Left lobe of liver (tissue), 2 donors: ENCODE measurements at regions not wholly inside any gene's neighbourhood (a gene's known extent, or its start where the extent isn't known, plus 50 kb on each side); places are given as distances from the start of the nearest gene placed in this dataset.
"Not testable (repeated sequence)": the region's sequence is repeated elsewhere in the genome, so short reads cannot be mapped to it uniquely, and the experiment has no call there.

ENCODE experiments used
- ATAC-seq: fragments of 200-7000 bp; cut with Tn5 transposase; one replicate; pipeline ENCODE4 v1.9.1; 2020; ENCODE audit warnings: mild to moderate bottlenecking, moderate library complexity
- DNase-seq: peaks from one replicate; pipeline ENCODE4 v3.0.0-alpha.2; 2020; ENCODE audit warnings: low spot score
- donor health status: DM: no; HTN: no; CAD: no; lungs with moderate emphysema.
- donor health status: DM: no; HTN: yes; CAD: no.

DNA sequence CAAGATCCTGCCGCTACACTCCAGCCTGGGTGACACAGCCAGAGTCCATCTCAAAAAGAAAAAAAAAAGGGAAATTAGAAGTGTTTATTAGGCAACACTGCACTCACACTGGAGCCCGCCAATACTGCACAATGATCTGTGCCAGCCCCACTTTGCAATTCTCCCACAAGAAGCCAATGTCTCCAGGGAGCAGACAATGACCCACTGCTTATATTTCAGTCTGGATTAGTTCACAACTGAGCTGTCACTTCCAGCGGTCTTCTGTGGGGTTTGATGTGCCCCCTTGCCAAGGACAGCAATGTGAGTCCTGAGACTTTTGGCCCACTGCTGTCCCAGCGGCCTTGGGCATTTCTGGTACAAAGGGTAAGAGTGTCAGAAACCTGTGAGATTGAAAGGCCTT is 85.6 kb upstream of the PPM1B start:
- ATAC-seq (peak; percentile 55), DNase-seq (peak; percentile 72)

DNA sequence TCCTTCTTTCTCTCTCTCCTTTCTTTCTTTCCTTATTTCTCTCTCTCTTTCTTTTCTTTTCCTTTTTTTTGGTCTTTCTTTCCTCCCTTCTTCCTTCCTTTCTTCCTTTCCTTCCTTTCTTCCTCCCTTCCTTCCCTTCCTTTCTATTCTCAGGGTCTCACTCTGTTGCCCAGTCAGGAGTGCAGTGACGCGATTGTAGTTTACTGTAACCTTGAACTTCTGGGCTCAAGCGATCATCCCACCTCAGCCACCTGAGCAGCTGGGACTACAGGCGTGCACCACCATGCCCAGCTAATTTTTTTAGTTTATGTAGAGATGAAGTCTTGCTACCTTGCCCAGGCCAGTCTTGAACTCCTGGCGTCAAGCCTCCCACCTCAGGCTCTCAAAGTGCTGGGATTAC is 83.8 kb upstream of the PPM1B start:
- DNase-seq, result no peak
- ATAC-seq, result no peak

DNA sequence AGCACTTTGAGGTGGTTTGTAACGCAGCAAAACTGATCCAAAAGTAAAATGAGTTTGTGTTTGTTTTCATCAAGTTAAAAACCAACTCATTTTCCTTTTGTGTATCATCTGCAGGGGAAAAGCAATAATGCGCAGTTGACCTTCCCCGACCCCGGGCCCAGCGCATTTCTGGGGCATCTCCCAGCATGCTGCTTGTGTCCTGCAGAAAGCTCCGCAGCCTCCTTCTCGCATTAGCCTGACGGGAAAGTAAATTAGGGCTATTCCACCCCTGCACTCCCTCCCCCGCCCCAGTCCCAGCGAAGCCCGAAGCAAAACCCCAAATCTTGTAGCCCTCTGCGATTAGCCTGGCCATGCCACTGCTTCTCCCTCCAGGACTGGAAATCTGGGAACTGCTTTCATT is 82.0 kb upstream of the PPM1B start:
- no peak for DNase-seq

DNA sequence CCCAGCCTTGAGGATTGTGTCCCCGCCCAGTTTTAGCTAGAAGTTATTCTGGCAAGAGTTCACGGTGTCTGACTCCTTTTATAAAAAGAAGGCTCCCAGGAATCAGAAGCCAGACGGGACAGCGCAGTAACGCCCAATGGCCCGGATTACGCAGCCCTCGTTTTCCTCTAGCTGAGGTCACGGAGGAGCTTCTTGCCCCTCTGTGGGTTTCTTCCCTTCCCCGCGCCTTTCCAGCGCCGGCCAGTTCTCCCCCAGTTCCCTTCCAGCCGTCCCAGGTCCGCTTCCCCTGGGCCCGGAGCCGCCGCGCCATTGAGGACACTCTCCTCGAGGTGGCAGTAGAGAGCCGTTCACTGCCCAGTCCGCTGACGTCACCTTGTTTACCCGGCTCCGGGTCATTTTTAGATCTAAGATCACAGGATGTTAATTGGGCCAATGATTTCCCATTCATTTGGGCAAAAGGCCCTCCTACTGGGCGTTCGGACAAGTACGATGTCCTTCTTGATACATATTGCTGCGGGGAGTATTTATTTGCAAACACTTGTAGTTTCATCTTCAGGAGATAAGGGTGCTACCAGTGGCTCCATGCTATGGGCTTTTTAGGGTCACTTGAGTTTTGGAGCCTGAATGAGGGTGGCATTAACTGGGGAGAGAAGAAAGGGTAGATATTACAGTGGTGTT is 81.5 kb upstream of the PPM1B start:
- DNase-seq (peak; percentile 92), ATAC-seq (peak; percentile 91)

More for the DNA sequence above, 82.0 kb upstream of the PPM1B start:
- no peak for ATAC-seq

DNA sequence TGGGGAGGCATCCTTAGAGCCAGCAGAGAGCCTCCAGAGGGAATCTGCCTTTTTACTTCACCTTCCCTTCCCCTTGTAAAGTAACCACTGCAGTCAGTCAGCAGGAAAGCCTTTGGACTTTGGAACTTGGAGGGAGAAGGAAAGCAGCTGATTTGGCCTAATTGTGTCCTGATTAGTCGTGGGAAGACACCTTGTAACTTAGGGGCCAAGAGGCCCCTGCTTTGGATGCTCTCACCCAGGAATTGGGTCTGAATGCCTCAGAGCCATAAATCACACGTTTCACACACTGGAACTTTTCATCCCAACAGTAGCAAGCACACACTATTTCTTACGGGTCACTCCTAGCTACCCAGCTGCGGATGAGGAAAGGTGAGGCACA is 81.0 kb upstream of the PPM1B start:
- DNase-seq, result no peak
- ATAC-seq, result peak; percentile 29

DNA sequence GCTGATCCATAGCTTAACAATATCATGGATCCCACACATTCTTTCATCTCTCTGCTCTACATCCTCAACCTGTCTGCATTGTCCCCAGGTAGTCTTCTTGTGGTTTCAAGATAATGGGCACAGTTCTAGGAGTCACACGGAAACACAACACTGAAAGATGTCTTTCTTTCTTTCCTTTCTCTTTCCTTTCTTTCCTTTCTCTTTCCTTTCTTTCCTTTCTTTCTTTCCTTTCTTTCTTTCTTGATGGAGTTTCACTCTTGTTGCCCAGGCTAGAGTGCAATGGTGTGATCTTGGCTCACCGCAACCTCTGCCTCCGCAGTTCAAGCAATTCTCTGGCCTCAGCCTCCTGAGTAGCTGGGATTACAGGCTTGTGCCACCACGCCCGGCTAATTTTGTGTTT is 76.2 kb upstream of the PPM1B start:
- not testable (repeated sequence) for ATAC-seq, DNase-seq

DNA sequence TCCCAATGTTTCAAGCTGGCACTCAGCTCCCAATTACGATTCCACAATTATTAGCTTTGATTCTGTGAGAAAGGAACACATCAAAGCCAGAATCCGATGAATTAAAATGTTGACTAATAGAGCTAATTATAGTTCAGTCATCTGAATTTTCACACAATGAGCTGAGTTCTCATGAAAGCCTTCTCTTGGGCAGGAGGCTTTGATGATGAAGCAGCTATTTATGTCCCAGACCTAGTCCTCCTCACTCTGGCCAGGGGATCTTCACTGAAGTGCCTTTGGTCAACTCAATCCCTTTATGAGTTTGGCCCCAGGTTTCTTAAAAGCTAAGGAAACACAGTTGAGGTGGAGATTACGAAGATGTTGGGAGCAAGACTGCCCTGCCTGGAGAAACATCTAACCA is 74.7 kb upstream of the PPM1B start:
- DNase-seq, result no peak
- no peak for ATAC-seq

DNA sequence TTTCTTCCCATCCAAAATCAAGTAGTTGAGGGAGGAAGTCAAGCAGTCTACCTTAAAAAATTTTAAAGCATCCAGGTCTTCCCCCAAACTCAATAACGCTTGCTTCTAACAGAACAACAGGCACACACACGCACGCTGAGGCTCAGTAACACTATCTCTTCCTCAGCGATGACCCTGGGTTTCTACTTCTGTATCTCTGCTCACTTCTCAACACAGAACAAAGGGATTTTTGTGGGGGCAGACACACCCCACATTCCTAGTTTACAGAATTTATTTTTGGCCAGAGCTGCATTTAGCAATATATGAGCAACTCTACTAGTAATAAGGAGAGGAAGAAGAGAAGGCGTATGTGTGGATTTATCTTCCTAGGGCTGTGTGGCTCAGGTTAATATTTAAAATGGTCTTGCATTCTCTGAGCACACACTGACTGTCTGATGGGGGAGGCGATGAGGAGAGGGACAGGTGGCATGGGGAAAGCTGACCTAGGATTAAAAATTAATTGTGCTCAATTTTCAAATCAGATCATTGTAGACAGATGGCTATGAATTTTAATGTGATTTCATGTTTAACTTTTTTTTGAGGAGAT is 71.3 kb upstream of the PPM1B start:
- DNase-seq (no peak), ATAC-seq (no peak)

DNA sequence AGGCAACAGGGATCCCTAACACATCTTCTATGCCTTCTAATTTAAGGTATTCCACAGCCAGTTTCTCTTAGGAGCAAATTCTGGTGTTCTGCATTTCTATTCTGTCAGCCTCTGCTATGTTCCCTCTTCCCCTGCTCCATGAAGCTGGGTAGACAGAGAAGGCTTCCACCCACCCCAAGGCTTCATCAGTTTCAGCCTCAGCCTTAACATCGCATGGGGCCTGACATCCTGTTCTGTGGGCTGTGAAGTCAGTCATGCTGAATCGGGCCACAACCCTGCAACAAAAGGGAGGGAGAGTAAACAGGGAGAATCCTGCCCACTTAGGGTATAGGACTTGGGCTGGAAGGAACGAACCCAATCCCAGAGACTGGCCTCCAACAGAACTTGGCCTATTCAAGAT is 70.6 kb upstream of the PPM1B start:
- DNase-seq (no peak), ATAC-seq (no peak)

DNA sequence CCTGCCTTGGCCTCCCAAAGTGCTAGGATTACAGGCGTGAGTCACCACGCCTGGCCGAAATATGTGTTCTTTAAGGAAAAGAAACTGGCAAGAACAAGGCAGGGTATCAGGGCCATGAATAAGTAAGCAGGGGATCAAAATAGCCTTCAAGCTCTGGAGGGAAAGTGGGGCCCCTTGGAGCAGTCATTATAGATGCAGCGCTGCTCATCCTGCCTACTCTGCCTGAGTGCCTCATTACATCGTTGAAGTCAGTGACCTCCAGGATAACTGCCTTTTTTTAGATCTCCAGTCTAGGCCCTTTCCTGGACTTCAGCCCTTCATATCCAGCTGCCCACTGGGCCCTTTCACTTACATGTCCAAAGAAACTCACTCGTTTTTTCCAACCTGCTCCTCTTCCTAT is 69.8 kb upstream of the PPM1B start:
- ATAC-seq (no peak), DNase-seq (no peak)

DNA sequence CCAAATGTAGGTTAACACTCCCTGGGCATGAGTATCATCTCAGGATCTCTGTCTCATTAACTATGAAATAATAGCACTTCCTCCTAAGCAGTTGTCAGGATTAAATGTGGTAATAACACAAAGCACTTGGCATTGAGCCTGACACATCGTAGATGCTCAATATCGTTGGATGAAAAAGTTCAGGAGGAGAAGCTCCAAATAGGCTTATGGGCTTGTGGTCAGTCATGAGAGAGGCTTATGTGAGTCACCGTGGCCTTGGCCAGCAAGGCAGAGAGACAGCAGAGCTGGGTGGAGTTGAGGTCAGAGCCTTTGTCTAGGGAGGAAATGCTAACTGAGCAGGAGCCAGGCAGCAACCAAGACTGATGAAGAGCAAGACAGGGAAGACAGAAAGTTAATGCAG is 68.3 kb upstream of the PPM1B start:
- ATAC-seq (peak; percentile 44), DNase-seq (no peak)

DNA sequence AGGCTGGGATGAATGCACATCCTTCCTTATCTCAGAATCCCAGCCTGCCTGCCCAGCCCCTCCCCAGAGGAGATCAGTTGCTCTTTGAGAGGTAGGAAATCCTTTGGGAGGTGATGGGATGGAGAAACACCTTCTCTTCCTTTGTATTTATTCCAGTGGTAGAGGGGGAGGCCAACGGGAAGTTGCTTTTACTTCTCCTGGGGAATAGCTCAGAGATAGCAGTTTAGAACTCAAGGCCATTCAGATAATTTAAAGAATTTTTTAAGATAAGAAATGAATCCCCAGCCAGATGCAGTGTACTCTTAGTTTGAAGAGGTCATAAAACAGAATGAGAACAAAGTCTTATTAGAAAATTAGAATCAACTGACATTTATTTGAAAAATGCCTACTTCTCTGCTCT is 67.4 kb upstream of the PPM1B start:
- ATAC-seq (no peak), DNase-seq (no peak)

DNA sequence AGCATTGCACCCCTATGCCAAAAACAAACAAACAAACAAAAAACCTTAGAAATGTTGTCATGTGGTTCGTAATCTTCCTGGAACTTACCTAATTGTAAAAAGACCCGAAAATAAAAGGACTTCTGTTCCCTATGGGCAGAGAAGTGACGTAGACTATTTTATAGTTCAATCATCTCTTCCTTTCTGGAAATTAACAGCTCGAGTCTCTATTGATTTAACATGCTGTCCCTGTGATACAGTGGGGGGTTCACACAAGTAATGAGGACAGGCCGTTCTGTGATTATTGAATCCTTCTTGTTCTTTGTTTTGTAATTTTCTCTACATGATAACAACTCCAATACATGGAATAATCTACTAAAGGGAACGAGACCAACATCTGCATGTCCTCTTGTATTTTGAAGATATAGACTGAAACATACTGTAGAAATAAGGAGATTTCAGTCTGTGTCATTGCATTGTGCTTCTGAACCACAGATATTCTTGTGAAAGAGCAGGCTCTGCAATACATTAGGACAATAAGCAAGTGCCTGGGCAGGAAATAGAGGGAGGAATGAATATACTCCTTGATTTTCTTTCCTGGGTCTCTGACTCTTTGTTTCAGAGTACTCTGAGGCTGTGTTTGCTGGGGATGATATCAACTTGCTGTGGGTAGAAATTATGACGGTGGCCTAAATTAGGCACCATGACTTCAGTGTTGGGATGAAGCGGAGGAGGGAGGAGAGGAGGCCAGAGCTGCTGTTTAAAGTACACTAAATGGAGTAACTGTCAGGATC is 65.7 kb upstream of the PPM1B start:
- ATAC-seq, result no peak
- DNase-seq, result no peak

DNA sequence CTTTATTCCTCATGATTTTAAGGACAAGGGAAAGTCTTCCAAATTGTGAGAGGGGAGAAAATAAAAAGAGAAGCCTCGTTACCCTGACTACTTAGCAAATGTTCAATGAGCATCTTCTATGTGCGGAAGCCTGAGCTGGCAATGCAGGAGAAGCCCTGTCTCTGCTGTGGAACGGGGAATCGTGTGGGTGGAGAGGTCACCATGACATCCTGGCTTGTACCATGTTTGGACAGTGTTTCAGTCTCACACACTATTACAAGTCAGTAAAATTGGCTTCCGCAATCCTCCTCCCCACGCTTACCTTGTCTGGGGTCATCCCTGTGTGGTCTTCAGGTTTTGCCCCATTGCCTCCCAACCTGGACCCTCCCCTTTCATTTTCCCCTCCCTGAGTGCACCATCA is 65.0 kb upstream of the PPM1B start:
- ATAC-seq (no peak), DNase-seq (no peak)

DNA sequence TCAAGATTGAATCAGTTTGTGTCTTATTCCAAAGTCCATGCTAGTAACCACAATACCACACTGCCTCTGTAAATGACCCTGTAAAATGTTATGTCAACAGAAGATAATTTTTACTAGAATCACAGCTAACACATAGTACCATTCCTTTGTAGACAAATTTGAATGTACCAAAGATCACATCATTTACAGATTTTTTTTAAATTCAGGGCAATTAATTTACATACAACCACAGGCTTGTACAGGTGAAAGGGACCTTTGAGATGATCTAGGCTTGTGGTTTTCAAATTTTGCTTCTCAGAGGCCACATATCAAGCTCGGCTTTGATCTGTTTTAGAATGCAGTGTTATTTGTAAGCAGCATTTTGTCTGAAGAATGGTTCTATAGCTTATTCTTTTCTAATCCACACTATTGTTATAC is 63.8 kb upstream of the PPM1B start:
- no peak for ATAC-seq
- DNase-seq, result no peak

DNA sequence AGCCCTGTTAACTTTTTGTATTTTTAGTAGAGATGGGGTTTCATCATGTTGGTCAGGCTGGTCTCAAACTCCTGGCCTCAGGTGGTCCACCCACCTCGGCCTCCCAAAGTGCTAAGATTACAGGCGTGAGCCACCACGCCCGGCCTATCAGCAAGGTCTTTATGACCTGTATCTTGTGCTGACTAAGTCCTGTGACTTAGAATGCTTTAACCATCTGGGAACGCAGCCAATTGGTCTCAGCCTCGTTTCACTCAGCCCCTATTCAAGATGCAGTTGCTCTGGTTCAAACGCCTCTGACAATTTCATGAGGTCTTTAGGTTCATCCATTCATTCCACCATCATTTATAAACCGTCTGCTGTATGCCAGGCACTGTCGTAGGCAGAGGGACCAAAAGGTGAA is 62.2 kb upstream of the PPM1B start:
- ATAC-seq, result not testable (repeated sequence)

DNA sequence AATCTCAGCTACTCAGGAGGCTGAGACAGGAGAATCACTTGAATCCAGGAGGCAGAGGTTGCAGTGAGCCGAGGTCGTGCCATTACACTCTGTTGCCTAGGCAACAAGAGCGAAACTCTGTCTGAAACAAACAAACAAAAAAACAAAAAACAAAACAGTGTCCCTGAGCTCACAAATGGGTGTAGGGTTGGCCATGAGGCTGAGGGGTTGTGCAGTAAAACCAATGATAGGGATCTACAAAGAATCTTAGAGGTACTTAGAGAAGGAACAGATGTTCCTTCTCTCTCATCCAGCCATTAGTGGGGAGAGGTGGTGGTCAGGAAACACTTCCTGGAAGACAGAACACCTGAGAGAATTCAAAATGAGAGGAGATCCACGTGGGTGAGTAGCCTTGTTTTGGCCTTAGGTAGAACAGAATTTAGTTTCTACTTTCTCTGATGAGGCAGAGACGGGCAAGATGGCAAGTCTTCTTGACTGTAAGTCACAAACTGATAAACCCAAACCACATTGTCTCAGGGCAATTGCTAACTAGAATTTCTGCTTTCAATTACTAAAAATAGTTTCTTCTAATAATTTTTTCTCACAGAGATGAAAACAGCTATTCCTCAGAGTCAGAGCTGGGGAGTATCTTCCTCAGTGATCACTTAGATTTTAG is 61.5 kb upstream of the PPM1B start:
- ATAC-seq, result no peak

More for the DNA sequence above, 62.2 kb upstream of the PPM1B start:
- not testable (repeated sequence) for DNase-seq

DNA sequence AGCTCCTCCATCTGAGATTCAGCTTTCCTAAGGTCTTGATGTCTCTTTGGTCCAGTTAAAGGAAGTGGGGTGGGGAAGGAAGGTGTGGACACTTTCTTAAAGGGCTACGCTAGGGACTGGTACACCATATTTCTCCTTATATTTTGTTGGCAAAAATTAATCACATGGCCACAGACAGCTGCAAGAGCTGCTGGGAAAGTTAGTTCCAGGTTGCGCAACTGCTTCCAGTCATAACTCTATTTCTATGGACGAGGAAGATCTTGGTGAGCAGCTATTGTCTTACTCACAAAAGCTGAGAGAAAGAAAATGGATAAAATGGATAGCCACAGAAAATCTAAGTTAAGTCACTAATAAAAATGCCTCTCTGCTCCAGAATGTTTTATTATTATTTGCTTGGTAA is 60.7 kb upstream of the PPM1B start:
- DNase-seq (no peak), ATAC-seq (no peak)

More for the DNA sequence above, 61.5 kb upstream of the PPM1B start:
- no peak for DNase-seq

DNA sequence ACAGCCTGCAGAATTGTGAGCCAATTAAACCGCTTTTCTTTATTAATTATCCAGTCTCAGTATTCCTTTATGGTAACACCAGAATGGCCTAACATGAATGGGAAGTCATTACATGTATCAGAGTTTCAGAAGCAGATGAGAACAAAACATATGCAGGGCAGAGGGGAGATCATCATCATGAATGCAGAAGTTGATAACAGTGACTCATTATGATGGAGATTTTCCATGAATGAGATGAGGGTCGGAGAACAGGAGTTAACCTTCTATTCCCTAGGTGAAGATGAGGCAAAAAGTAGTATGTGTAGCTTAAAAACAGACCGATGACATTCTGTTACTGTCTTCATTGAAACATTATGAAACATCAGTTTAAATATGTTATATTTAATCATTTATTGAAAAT is 59.5 kb upstream of the PPM1B start:
- ATAC-seq, result no peak
- DNase-seq, result no peak

DNA sequence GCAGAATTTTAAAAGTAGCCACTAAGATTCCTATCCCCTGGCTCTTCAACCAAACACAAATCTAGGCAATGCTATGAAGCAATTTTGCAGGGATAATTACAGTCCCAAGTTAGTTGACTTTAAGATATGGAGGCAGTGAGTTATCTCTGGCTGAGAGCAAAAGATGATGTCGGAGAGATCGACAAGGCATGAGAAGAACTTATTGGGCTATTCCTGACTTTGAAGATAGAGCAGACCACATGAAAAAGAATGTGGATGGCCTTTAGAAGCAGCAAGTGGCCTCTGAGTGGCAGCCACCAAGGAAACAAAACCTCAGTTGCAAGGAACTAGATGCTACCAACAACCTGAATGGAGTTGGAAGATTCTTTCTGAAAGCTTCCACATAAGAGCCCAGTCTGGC is 58.2 kb upstream of the PPM1B start:
- DNase-seq (no peak), ATAC-seq (no peak)

DNA sequence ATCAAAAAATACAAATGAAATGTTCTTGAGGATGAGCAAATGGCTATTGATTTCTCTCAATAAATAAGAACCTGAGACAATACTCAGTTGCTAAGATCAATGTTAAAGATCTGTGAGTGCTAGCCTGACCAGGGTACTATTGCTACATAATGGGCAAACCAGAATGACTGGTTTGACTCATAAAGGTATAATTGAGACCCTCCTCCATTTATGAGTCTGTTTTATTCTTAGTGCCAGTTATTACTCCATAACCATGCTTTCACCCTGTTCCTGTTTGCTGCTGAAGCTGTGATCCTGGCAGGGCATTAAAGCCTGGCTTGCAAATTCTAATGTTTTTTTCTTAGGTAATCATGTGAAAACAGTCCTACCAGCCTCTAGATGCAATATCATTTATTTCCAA is 56.6 kb upstream of the PPM1B start:
- ATAC-seq (no peak), DNase-seq (no peak)

DNA sequence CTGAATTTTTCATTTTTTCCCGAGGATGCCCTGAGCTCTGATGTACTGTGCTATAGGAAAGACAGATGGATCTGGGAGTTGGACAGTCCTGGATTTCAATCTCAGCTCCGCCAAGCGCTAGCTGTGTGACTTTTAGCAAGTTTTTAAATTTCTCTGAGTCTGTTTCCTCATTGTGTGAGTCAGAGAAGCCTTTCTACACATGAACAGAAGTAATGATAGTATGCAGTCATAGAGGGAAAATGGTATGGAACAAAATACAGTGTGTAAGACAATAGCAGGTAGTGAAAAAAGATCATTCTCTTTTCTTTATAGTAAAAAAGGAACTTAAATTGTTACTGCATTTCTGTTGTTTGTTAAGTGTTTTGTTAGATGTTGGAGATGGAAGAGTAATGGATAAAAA is 52.4 kb upstream of the PPM1B start:
- DNase-seq, result no peak
- ATAC-seq, result no peak
